Progenitor cell of endocrine pancreas (in vitro differentiated cells): ENCODE measurements at regions not wholly inside any gene's neighbourhood (a gene's known extent, or its start where the extent isn't known, plus 50 kb on each side); places are given as distances from the start of the nearest gene placed in this dataset.
A peak's percentile ranks its signal among the peaks of the same experiment; 100 is the strongest.

Source experiments
- DNase-seq: peaks from one replicate; pipeline ENCODE4 v3.0.0; 2021; ENCODE audit warnings: low spot score; ENCODE audit not compliant: unreplicated experiment
- H3K27ac Mint-ChIP-seq: 2 replicates; pipeline ENCODE4 v1.8.0; 2021; ENCODE audit warnings: mild to moderate bottlenecking, moderate library complexity, mixed read lengths
- H3K27me3 Mint-ChIP-seq: 2 replicates; pipeline ENCODE4 v1.8.0; 2021; ENCODE audit warnings: mixed read lengths
- H3K36me3 Mint-ChIP-seq: 2 replicates; pipeline ENCODE4 v1.8.0; 2022; ENCODE audit warnings: mixed read lengths; ENCODE audit not compliant: insufficient read depth
- H3K4me1 Mint-ChIP-seq: 2 replicates; pipeline ENCODE4 v1.8.0; 2021; ENCODE audit warnings: low read depth, mixed read lengths
- H3K4me3 Mint-ChIP-seq: 2 replicates; pipeline ENCODE4 v1.8.0; 2021; ENCODE audit warnings: low read depth, mild to moderate bottlenecking, moderate library complexity, mixed read lengths
- H3K9me3 Mint-ChIP-seq: 2 replicates; pipeline ENCODE4 v1.8.0; 2021; ENCODE audit warnings: low read depth, mixed read lengths
- TF ChIP-seq, protein P1 (sequence below): fragments of 200-600 bp; sonication (generic); IDR thresholded peaks from one replicate; pipeline ENCODE4 v1.5.0; 2021; ENCODE audit warnings: antibody characterized with exemption, mild to moderate bottlenecking; ENCODE audit not compliant: unreplicated experiment

GRCh38 chr2:83844490-83844889, 614.6 kb downstream of the SUCLG1 start:
- TF ChIP-seq, protein P1, sequence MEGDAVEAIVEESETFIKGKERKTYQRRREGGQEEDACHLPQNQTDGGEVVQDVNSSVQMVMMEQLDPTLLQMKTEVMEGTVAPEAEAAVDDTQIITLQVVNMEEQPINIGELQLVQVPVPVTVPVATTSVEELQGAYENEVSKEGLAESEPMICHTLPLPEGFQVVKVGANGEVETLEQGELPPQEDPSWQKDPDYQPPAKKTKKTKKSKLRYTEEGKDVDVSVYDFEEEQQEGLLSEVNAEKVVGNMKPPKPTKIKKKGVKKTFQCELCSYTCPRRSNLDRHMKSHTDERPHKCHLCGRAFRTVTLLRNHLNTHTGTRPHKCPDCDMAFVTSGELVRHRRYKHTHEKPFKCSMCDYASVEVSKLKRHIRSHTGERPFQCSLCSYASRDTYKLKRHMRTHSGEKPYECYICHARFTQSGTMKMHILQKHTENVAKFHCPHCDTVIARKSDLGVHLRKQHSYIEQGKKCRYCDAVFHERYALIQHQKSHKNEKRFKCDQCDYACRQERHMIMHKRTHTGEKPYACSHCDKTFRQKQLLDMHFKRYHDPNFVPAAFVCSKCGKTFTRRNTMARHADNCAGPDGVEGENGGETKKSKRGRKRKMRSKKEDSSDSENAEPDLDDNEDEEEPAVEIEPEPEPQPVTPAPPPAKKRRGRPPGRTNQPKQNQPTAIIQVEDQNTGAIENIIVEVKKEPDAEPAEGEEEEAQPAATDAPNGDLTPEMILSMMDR: no peak

DNA sequence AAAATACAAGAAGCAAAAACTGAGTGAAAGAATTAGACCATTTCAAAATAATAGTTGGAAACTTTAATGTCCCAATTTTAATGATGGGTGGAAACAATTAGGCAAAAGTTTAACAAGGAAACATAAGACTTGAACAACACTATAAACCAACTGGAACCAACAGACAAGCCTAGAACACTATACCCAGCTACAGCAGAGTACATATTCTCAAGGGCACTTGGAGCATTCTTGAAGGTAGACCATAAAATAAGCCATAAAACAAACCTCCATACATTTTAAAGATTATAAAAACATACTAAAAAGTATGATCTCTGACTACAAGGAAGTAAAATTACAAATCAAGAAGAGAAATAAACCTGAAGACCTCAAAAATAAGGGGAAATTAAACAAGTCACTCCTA, 616.7 kb downstream of the SUCLG1 start:
- H3K27ac Mint-ChIP-seq: no peak overlapping the region
- no peaks in the 10 kb centered on the region for H3K4me1 Mint-ChIP-seq
- H3K36me3 Mint-ChIP-seq: no peaks in the 10 kb centered on the region
- no peaks in the 10 kb centered on the region for H3K9me3 Mint-ChIP-seq
- H3K27me3 Mint-ChIP-seq: no peaks in the 10 kb centered on the region
- TF ChIP-seq, protein P1: no peak
- DNase-seq: no peak
- H3K4me3 Mint-ChIP-seq: no peak overlapping the region

More at GRCh38 chr2:83844490-83844889, 614.6 kb downstream of the SUCLG1 start:
- no peaks in the 10 kb centered on the region for H3K36me3 Mint-ChIP-seq
- H3K27ac Mint-ChIP-seq: no peak overlapping the region
- no peak for DNase-seq
- no peak overlapping the region for H3K4me3 Mint-ChIP-seq
- no peaks in the 10 kb centered on the region for H3K4me1 Mint-ChIP-seq
- H3K27me3 Mint-ChIP-seq: no peaks in the 10 kb centered on the region
- peaks cover 7% of the 10 kb centered on the region for H3K9me3 Mint-ChIP-seq

- no peak overlapping the region for H3K4me3 Mint-ChIP-seq
- no peaks in the 10 kb centered on the region for H3K4me1 Mint-ChIP-seq
- H3K36me3 Mint-ChIP-seq: no peaks in the 10 kb centered on the region
- no peaks in the 10 kb centered on the region for H3K27me3 Mint-ChIP-seq
- H3K27ac Mint-ChIP-seq: no peak overlapping the region
- H3K9me3 Mint-ChIP-seq: no peaks in the 10 kb centered on the region
- no peak for DNase-seq
- TF ChIP-seq, protein P1: no peak
These were observed 621.3 kb downstream of the SUCLG1 start for GRCh38 chr2:83837823-83838222.

DNA sequence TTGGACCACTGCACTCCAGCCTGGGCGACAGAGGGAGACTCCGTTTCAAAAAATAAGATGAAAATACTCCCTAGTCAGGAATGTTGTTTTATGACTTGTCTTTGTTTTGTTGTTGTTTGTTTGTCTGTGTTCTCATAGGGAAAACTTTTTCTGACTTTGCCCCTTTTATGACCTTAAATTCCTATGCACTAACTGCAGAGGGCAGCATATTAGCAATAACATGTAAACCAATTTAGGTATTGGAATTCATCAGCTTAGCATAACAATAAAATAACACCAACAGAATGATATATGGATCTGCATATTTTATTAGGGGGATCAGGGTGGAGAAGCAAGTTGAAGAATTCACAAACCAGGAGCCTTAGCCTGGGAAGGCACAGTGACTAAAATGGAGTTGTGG, 631.5 kb downstream of the SUCLG1 start:
- Mint-ChIP-seq H3K27me3 (no peaks in the 10 kb centered on the region), H3K27ac (no peak overlapping the region), H3K4me3 (no peak overlapping the region), H3K9me3 (no peaks in the 10 kb centered on the region), H3K36me3 (no peaks in the 10 kb centered on the region), H3K4me1 (no peaks in the 10 kb centered on the region)
- TF ChIP-seq, protein P1: peak; percentile 22
- no peak for DNase-seq

DNA sequence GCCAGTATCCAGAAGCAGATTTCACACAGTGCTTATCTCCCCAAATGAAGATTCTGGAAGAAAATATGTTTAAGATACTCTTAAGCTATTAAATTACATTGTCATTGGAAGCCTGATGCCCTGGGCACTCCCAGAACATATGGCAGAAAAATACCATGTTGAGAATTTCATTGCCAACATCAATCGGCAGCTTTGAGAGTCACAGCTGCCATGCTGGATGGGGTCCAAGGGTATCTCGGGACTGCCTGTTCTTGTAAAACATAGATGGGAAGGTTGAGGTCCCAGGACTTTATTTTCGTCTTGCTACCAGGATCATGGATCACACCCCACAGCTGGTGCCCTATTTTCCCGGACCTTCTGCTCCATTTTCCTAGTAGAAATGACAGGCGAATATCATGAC, 632.5 kb downstream of the SUCLG1 start:
- Mint-ChIP-seq H3K27ac (no peak overlapping the region), H3K36me3 (no peaks in the 10 kb centered on the region), H3K9me3 (no peaks in the 10 kb centered on the region), H3K4me1 (no peaks in the 10 kb centered on the region), H3K27me3 (no peaks in the 10 kb centered on the region), H3K4me3 (no peak overlapping the region)
- TF ChIP-seq, protein P1: no peak
- DNase-seq: no peak
